ENCODE measurements at regions not wholly inside any gene's neighbourhood (a gene's known extent, or its start where the extent isn't known, plus 50 kb on each side); places are given as distances from the start of the nearest gene placed in this dataset.

DNA sequence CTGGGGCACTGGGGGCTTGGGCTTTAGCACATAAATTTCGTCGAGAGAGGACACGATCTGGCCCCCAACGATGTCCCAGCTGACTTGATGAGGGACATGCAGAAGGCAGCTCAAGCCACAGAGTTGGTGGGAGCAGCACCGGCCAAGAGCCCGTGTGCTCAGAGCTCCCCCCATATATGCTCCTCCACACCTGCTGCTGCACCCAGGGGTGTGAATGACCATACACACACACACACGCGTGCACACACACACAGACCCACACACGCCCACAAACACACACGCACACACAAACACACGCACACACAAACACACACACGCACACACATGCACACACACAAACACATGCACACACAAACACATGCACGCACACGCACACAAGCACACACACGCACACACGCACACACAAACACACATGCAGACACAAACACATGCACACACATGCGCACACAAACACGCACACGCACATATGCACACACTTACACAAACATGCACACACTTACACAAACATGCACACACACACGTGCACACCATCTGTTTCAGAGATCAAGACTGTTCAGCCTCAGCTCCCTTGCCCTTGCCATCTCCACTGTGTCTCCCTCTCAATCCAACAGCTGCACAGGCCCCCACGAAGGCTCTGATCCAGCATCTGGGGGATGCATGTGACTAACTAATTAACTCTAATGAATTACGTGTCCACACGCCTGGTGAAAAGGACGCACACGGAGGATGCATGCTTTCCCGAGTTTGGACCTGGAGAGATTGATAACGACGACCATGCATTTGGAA, 85.6 kb upstream of the TNRC6C start:
- H3K27ac ChIP-seq (ENCODE audit: low read depth in 1 of 2, low read length in 2 of 2), result no peak overlapping the region
- no peak for DNase-seq (ENCODE audit: low spot score)
- H3K4me3 ChIP-seq (ENCODE audit: low read depth in 1 of 3, low read length in 3 of 3), result no peak overlapping the region
- H3K9ac ChIP-seq (ENCODE audit: low read depth in 1 of 2, low read length in 2 of 2), result no peak overlapping the region
- H3K4me1 ChIP-seq (ENCODE audit: control insufficient read depth in 4 of 4, insufficient read depth in 4 of 4, low read length in 3 of 4), result no peaks in the 10 kb centered on the region
- WGBS, result 87% methylated on average over 28 of the region's 28 CpGs
- TF ChIP-seq EGR1 (IDR thresholded peaks at IDR 0.05; ENCODE audit: low read depth in 2 of 2) (no peak), SP1 (IDR thresholded peaks at IDR 0.05) (no peak), YY1 (IDR thresholded peaks at IDR 0.05) (no peak), RXRA (IDR thresholded peaks at IDR 0.05) (no peak), RAD21 (IDR thresholded peaks at IDR 0.05) (no peak), HNF4G (IDR thresholded peaks at IDR 0.05) (no peak), HNF4A (conservative IDR thresholded peaks at IDR 0.05) (no peak), TAF1 (conservative IDR thresholded peaks at IDR 0.05) (no peak), FOXA1 (IDR thresholded peaks at IDR 0.05) (no peak), NR2F2 (IDR thresholded peaks at IDR 0.05) (no peak), JUND (IDR thresholded peaks at IDR 0.05) (no peak), GABPA (IDR thresholded peaks at IDR 0.05 in 1 of 2, conservative IDR thresholded peaks at IDR 0.05 in 1 of 2) (no peak)
- TF ChIP-seq, protein P1, sequence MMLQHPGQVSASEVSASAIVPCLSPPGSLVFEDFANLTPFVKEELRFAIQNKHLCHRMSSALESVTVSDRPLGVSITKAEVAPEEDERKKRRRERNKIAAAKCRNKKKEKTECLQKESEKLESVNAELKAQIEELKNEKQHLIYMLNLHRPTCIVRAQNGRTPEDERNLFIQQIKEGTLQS (IDR thresholded peaks at IDR 0.05), result no peak
- TF ChIP-seq, protein P2, sequence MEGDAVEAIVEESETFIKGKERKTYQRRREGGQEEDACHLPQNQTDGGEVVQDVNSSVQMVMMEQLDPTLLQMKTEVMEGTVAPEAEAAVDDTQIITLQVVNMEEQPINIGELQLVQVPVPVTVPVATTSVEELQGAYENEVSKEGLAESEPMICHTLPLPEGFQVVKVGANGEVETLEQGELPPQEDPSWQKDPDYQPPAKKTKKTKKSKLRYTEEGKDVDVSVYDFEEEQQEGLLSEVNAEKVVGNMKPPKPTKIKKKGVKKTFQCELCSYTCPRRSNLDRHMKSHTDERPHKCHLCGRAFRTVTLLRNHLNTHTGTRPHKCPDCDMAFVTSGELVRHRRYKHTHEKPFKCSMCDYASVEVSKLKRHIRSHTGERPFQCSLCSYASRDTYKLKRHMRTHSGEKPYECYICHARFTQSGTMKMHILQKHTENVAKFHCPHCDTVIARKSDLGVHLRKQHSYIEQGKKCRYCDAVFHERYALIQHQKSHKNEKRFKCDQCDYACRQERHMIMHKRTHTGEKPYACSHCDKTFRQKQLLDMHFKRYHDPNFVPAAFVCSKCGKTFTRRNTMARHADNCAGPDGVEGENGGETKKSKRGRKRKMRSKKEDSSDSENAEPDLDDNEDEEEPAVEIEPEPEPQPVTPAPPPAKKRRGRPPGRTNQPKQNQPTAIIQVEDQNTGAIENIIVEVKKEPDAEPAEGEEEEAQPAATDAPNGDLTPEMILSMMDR (IDR thresholded peaks at IDR 0.05; ENCODE audit: low read depth, low read length, missing input control), result no peak
- TF ChIP-seq, protein P3, sequence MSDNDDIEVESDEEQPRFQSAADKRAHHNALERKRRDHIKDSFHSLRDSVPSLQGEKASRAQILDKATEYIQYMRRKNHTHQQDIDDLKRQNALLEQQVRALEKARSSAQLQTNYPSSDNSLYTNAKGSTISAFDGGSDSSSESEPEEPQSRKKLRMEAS (IDR thresholded peaks at IDR 0.05), result no peak
- TF ChIP-seq, protein P4, sequence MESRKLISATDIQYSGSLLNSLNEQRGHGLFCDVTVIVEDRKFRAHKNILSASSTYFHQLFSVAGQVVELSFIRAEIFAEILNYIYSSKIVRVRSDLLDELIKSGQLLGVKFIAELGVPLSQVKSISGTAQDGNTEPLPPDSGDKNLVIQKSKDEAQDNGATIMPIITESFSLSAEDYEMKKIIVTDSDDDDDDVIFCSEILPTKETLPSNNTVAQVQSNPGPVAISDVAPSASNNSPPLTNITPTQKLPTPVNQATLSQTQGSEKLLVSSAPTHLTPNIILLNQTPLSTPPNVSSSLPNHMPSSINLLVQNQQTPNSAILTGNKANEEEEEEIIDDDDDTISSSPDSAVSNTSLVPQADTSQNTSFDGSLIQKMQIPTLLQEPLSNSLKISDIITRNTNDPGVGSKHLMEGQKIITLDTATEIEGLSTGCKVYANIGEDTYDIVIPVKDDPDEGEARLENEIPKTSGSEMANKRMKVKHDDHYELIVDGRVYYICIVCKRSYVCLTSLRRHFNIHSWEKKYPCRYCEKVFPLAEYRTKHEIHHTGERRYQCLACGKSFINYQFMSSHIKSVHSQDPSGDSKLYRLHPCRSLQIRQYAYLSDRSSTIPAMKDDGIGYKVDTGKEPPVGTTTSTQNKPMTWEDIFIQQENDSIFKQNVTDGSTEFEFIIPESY (IDR thresholded peaks at IDR 0.05), result no peak
- peaks cover 0 to 4% (median 0%) of the 10 kb centered on the region in 4 donors for H3K9me3 ChIP-seq (ENCODE audit: control insufficient read depth in 4 of 4, low read length in 3 of 4)
- H3K27me3 ChIP-seq (ENCODE audit: control insufficient read depth in 4 of 4, insufficient read depth in 4 of 4, low read length in 3 of 4), result peaks cover 0 to 7% (median 0%) of the 10 kb centered on the region in 4 donors
- no peaks in the 10 kb centered on the region for H3K36me3 ChIP-seq (ENCODE audit: control insufficient read depth in 4 of 4, insufficient read depth in 3 of 4, low read depth in 1 of 4, low read length in 3 of 4)

DNA sequence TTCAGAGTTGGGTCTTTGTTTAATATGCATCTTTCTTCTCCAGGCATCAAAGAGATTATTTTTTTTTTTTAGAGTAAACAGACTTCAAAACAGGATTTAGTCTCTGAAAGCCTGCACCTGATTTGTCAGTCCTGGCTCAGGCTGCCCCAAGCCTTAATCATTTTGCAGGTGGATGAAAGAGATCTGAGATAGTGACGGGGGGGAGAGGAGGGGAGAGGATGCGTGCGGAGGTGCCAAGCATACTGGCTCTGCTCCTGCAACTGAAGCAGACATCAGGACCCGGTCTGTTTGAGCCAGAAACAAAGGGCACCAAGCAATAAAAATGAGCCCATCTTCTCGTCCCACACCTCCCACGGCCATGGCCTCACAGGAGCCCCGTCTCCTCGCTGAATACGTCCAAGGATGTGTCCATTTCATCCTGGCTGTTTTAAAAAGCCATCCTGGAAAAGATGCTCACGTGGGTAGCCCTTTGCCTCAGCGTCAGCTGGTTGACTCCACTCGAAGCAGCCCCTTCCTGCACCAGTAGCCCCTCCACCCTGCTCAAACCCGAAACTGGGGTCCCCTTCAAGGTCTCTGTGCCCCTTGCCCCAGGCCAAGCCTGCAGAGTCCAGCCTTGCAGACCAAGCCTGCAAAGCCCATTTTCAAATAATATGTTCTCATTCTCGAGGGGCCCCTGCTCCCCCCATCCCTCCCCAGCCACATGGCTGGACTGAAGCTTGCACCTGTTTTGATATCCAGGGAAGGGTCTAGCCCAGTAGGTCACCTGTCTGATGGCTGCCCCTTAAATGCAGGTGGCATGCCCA, 84.8 kb upstream of the TNRC6C start:
- H3K4me1 ChIP-seq (ENCODE audit: control insufficient read depth in 4 of 4, insufficient read depth in 4 of 4, low read length in 3 of 4), result no peaks in the 10 kb centered on the region
- no peak overlapping the region for H3K9ac ChIP-seq (ENCODE audit: low read depth in 1 of 2, low read length in 2 of 2)
- H3K4me3 ChIP-seq (ENCODE audit: low read depth in 1 of 3, low read length in 3 of 3), result no peak overlapping the region
- H3K36me3 ChIP-seq (ENCODE audit: control insufficient read depth in 4 of 4, insufficient read depth in 3 of 4, low read depth in 1 of 4, low read length in 3 of 4), result no peaks in the 10 kb centered on the region
- DNase-seq (ENCODE audit: low spot score), result no peak
- no peak overlapping the region for H3K27ac ChIP-seq (ENCODE audit: low read depth in 1 of 2, low read length in 2 of 2)
- 62% methylated on average over 14 of the region's 14 CpGs for WGBS
- peaks cover 0 to 4% (median 0%) of the 10 kb centered on the region in 4 donors for H3K9me3 ChIP-seq (ENCODE audit: control insufficient read depth in 4 of 4, low read length in 3 of 4)
- H3K27me3 ChIP-seq (ENCODE audit: control insufficient read depth in 4 of 4, insufficient read depth in 4 of 4, low read length in 3 of 4), result peaks cover 0 to 7% (median 0%) of the 10 kb centered on the region in 4 donors
- TF ChIP-seq JUND (IDR thresholded peaks at IDR 0.05), result no peak
- TF ChIP-seq, protein P2 (IDR thresholded peaks at IDR 0.05; ENCODE audit: low read depth, low read length, missing input control), result no peak
- TF ChIP-seq RAD21 (IDR thresholded peaks at IDR 0.05), result no peak
- no peak for TF ChIP-seq NR2F2 (IDR thresholded peaks at IDR 0.05)
- TF ChIP-seq, protein P3 (IDR thresholded peaks at IDR 0.05), result no peak
- TF ChIP-seq SP1 (IDR thresholded peaks at IDR 0.05), result no peak
- TF ChIP-seq RXRA (IDR thresholded peaks at IDR 0.05), result no peak
- TF ChIP-seq FOXA1 (IDR thresholded peaks at IDR 0.05), result no peak
- TF ChIP-seq, protein P4 (IDR thresholded peaks at IDR 0.05), result no peak
- no peak for TF ChIP-seq TAF1 (conservative IDR thresholded peaks at IDR 0.05)
- no peak for TF ChIP-seq YY1 (IDR thresholded peaks at IDR 0.05)
- TF ChIP-seq HNF4A (conservative IDR thresholded peaks at IDR 0.05), result no peak
- TF ChIP-seq, protein P1 (IDR thresholded peaks at IDR 0.05), result no peak
- TF ChIP-seq GABPA (IDR thresholded peaks at IDR 0.05 in 1 of 2, conservative IDR thresholded peaks at IDR 0.05 in 1 of 2), result no peak
- TF ChIP-seq EGR1 (IDR thresholded peaks at IDR 0.05; ENCODE audit: low read depth in 2 of 2), result no peak

All from liver (tissue), 8 donors.